ENCODE measurements at regions not wholly inside any gene's neighbourhood (a gene's known extent, or its start where the extent isn't known, plus 50 kb on each side); places are given as distances from the start of the nearest gene placed in this dataset.

GRCh38 chr7:38054199-38054598, 123.8 kb upstream of the STARD3NL start:
- Histone ChIP-seq H4K20me1 (ENCODE audit: insufficient read depth, low read depth, low read length) (no peaks in the 10 kb centered on the region), H3K4me1 (ENCODE audit: low read length) (no peaks in the 10 kb centered on the region), H3K9me3 (ENCODE audit: low read length) (no peaks in the 10 kb centered on the region), H3K36me3 (ENCODE audit: insufficient read depth, low read length) (no peaks in the 10 kb centered on the region), H3K9me2 (replicated peaks; ENCODE audit: insufficient read depth, low read length) (no peaks in the 10 kb centered on the region), H3K4me3 (ENCODE audit: low read length) (no peak overlapping the region), H3K79me2 (ENCODE audit: low read length) (no peaks in the 10 kb centered on the region), H3K27me3 (ENCODE audit: low read length) (no peaks in the 10 kb centered on the region), H2AFZ (ENCODE audit: low read length) (no peak overlapping the region), H3K4me2 (ENCODE audit: low read depth, low read length, poor library complexity, severe bottlenecking) (no peak overlapping the region), H3K9ac (ENCODE audit: low read length) (no peak overlapping the region), H3K27ac (ENCODE audit: low read length) (no peak overlapping the region)
- DNase-seq, result no peak

DNA sequence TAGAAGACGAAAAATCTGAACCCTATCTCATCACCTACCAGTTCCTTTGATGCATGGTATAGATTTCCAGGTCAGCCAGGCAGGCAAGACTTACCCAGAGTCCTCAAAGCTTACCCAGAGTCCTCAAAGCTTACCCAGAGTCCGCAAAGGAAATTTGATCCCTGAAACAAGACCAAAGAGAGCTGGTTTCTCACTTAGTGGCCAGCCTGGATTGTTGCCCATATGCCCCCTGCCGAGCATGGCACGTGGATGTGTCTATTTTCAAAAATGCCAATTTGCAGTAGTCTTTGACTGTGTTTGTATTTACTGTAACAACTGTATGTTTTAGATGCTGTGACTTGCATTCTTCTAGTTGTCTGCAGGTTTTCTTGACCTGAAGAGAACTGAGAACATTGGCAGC, 120.2 kb upstream of the STARD3NL start:
- Histone ChIP-seq H3K4me3 (ENCODE audit: low read length) (no peak overlapping the region), H3K4me2 (ENCODE audit: low read depth, low read length, poor library complexity, severe bottlenecking) (no peak overlapping the region), H3K79me2 (ENCODE audit: low read length) (no peaks in the 10 kb centered on the region), H3K4me1 (ENCODE audit: low read length) (no peaks in the 10 kb centered on the region), H3K27me3 (ENCODE audit: low read length) (no peaks in the 10 kb centered on the region), H2AFZ (ENCODE audit: low read length) (no peak overlapping the region), H3K9me3 (ENCODE audit: low read length) (no peaks in the 10 kb centered on the region), H3K36me3 (ENCODE audit: insufficient read depth, low read length) (no peaks in the 10 kb centered on the region), H3K27ac (ENCODE audit: low read length) (no peak overlapping the region), H4K20me1 (ENCODE audit: insufficient read depth, low read depth, low read length) (no peaks in the 10 kb centered on the region), H3K9ac (ENCODE audit: low read length) (no peak overlapping the region), H3K9me2 (replicated peaks; ENCODE audit: insufficient read depth, low read length) (no peaks in the 10 kb centered on the region)
- DNase-seq, result no peak

DNA sequence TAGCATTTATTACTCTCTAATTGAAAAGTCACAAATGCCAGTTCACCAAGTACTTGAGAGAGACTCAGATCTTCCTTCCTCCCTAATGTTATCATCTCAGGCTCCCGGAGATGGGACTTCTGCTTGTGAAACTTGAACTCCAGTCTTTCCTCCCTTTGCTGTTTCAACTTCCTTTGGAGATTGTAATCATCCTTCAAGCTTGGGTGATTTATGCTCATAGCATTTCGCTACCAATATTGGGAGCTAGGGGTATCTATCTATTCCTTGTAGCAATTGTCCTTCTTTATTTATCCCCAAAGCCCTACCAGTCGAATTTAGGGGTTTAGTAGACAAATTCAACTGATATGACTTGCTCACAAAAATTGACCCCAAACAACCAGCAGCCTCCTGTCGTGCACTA, 117.9 kb upstream of the STARD3NL start:
- H3K4me2 ChIP-seq (ENCODE audit: low read depth, low read length, poor library complexity, severe bottlenecking), result no peak overlapping the region
- no peaks in the 10 kb centered on the region for H3K36me3 ChIP-seq (ENCODE audit: insufficient read depth, low read length)
- no peaks in the 10 kb centered on the region for H3K27me3 ChIP-seq (ENCODE audit: low read length)
- no peak for DNase-seq
- H4K20me1 ChIP-seq (ENCODE audit: insufficient read depth, low read depth, low read length), result no peaks in the 10 kb centered on the region
- no peak overlapping the region for H3K27ac ChIP-seq (ENCODE audit: low read length)
- no peak overlapping the region for H2AFZ ChIP-seq (ENCODE audit: low read length)
- no peaks in the 10 kb centered on the region for H3K9me2 ChIP-seq (replicated peaks; ENCODE audit: insufficient read depth, low read length)
- H3K79me2 ChIP-seq (ENCODE audit: low read length), result no peaks in the 10 kb centered on the region
- H3K4me1 ChIP-seq (ENCODE audit: low read length), result no peaks in the 10 kb centered on the region
- no peak overlapping the region for H3K4me3 ChIP-seq (ENCODE audit: low read length)
- no peaks in the 10 kb centered on the region for H3K9me3 ChIP-seq (ENCODE audit: low read length)
- no peak overlapping the region for H3K9ac ChIP-seq (ENCODE audit: low read length)

DNA sequence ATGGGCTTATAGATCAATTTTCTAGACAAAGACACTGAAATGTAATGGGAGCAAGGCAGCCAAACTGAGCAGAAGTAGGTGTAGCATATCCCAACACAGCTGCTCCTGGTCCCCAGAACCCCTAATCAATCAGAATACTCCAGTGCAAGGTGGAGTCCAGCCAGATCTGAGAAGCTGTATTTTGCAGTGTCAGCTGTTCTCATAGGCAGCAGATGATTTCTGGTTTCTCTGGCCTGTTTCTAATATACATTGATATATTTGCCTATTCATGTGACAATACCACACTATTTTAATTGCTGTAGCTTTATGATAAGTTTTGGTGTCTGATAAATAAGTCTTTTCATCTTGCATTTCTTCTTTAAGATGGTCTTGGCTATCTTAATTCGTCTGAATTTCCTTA, 117.4 kb upstream of the STARD3NL start:
- no peaks in the 10 kb centered on the region for H3K4me1 ChIP-seq (ENCODE audit: low read length)
- no peaks in the 10 kb centered on the region for H3K36me3 ChIP-seq (ENCODE audit: insufficient read depth, low read length)

DNA sequence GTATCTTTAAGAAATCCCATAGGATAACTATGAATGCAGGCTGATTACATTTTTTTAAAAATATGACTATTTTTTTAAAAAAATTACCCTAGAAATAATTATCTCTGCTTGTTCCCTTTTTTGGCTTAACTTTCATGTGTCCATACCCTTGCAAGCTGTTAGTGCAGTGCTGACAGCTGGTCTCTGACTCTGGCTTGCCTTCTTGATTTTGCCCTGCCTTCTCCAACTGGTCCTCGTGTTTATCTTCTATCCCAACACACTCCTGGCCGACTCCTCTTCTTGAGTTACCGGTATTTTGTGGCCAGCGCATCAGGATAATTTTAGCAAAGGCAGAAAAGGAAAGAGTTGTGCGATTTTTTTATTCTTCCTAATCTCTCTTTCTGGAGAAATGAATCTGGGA, 111.7 kb upstream of the STARD3NL start:
- Histone ChIP-seq H2AFZ (ENCODE audit: low read length) (no peak overlapping the region), H4K20me1 (ENCODE audit: insufficient read depth, low read depth, low read length) (no peaks in the 10 kb centered on the region), H3K4me2 (ENCODE audit: low read depth, low read length, poor library complexity, severe bottlenecking) (no peak overlapping the region), H3K9me3 (ENCODE audit: low read length) (no peaks in the 10 kb centered on the region), H3K9ac (ENCODE audit: low read length) (no peak overlapping the region), H3K27me3 (ENCODE audit: low read length) (no peaks in the 10 kb centered on the region), H3K79me2 (ENCODE audit: low read length) (no peaks in the 10 kb centered on the region), H3K27ac (ENCODE audit: low read length) (no peak overlapping the region), H3K9me2 (replicated peaks; ENCODE audit: insufficient read depth, low read length) (no peaks in the 10 kb centered on the region), H3K4me3 (ENCODE audit: low read length) (no peak overlapping the region), H3K4me1 (ENCODE audit: low read length) (no peaks in the 10 kb centered on the region), H3K36me3 (ENCODE audit: insufficient read depth, low read length) (no peaks in the 10 kb centered on the region)
- no peak for DNase-seq

More for the DNA sequence above, 117.4 kb upstream of the STARD3NL start:
- H3K27me3 ChIP-seq (ENCODE audit: low read length), result no peaks in the 10 kb centered on the region
- no peak overlapping the region for H3K4me2 ChIP-seq (ENCODE audit: low read depth, low read length, poor library complexity, severe bottlenecking)
- no peak overlapping the region for H3K27ac ChIP-seq (ENCODE audit: low read length)
- DNase-seq, result no peak
- H3K4me3 ChIP-seq (ENCODE audit: low read length), result no peak overlapping the region
- no peak overlapping the region for H3K9ac ChIP-seq (ENCODE audit: low read length)
- no peaks in the 10 kb centered on the region for H3K9me2 ChIP-seq (replicated peaks; ENCODE audit: insufficient read depth, low read length)
- no peak overlapping the region for H2AFZ ChIP-seq (ENCODE audit: low read length)
- no peaks in the 10 kb centered on the region for H3K79me2 ChIP-seq (ENCODE audit: low read length)
- no peaks in the 10 kb centered on the region for H3K9me3 ChIP-seq (ENCODE audit: low read length)
- H4K20me1 ChIP-seq (ENCODE audit: insufficient read depth, low read depth, low read length), result no peaks in the 10 kb centered on the region

DNA sequence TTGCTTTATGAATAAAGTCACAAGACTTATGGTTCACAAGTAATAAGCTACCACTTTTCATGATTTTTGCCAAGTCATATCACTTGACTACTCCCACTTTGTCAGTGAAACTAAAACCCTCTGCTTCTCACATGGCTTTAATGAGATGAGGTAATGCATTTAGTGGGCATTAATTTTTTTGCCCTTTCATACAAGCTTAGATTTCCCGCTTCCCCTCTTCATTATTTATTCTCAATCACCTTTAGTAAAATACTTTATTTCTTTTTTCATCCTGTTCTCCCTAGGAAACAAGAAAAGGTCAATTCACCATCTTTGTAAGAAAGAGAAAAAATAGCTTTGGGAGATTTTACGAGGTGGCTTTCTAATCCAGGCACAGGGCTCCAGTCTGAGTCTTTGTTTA, 109.6 kb upstream of the STARD3NL start:
- Histone ChIP-seq H4K20me1 (ENCODE audit: insufficient read depth, low read depth, low read length) (no peaks in the 10 kb centered on the region), H3K79me2 (ENCODE audit: low read length) (no peaks in the 10 kb centered on the region), H3K27ac (ENCODE audit: low read length) (no peak overlapping the region), H3K27me3 (ENCODE audit: low read length) (no peaks in the 10 kb centered on the region), H3K9me3 (ENCODE audit: low read length) (no peaks in the 10 kb centered on the region), H3K9ac (ENCODE audit: low read length) (no peak overlapping the region), H3K4me1 (ENCODE audit: low read length) (no peaks in the 10 kb centered on the region), H3K4me2 (ENCODE audit: low read depth, low read length, poor library complexity, severe bottlenecking) (no peak overlapping the region), H2AFZ (ENCODE audit: low read length) (no peak overlapping the region), H3K36me3 (ENCODE audit: insufficient read depth, low read length) (no peaks in the 10 kb centered on the region), H3K9me2 (replicated peaks; ENCODE audit: insufficient read depth, low read length) (no peaks in the 10 kb centered on the region), H3K4me3 (ENCODE audit: low read length) (no peak overlapping the region)
- no peak for DNase-seq

- Histone ChIP-seq H3K9me3 (ENCODE audit: low read length) (no peaks in the 10 kb centered on the region), H3K79me2 (ENCODE audit: low read length) (no peaks in the 10 kb centered on the region), H3K9ac (ENCODE audit: low read length) (no peak overlapping the region), H3K4me3 (ENCODE audit: low read length) (no peak overlapping the region), H3K27ac (ENCODE audit: low read length) (no peak overlapping the region), H3K4me1 (ENCODE audit: low read length) (no peaks in the 10 kb centered on the region), H3K4me2 (ENCODE audit: low read depth, low read length, poor library complexity, severe bottlenecking) (no peak overlapping the region), H3K9me2 (replicated peaks; ENCODE audit: insufficient read depth, low read length) (no peaks in the 10 kb centered on the region), H2AFZ (ENCODE audit: low read length) (no peak overlapping the region), H3K36me3 (ENCODE audit: insufficient read depth, low read length) (no peaks in the 10 kb centered on the region), H4K20me1 (ENCODE audit: insufficient read depth, low read depth, low read length) (no peaks in the 10 kb centered on the region), H3K27me3 (ENCODE audit: low read length) (no peaks in the 10 kb centered on the region)
- DNase-seq, result no peak
Observed at GRCh38 chr7:38069052-38069451, 109.0 kb upstream of the STARD3NL start.

- Histone ChIP-seq H3K36me3 (ENCODE audit: insufficient read depth, low read length) (no peaks in the 10 kb centered on the region), H2AFZ (ENCODE audit: low read length) (no peak overlapping the region), H3K9ac (ENCODE audit: low read length) (no peak overlapping the region), H3K9me3 (ENCODE audit: low read length) (no peaks in the 10 kb centered on the region), H3K27me3 (ENCODE audit: low read length) (no peaks in the 10 kb centered on the region), H3K79me2 (ENCODE audit: low read length) (no peaks in the 10 kb centered on the region), H3K9me2 (replicated peaks; ENCODE audit: insufficient read depth, low read length) (no peaks in the 10 kb centered on the region), H3K4me2 (ENCODE audit: low read depth, low read length, poor library complexity, severe bottlenecking) (no peak overlapping the region), H3K4me1 (ENCODE audit: low read length) (no peaks in the 10 kb centered on the region), H3K4me3 (ENCODE audit: low read length) (no peak overlapping the region), H3K27ac (ENCODE audit: low read length) (no peak overlapping the region), H4K20me1 (ENCODE audit: insufficient read depth, low read depth, low read length) (no peaks in the 10 kb centered on the region)
- DNase-seq, result no peak
Observed at GRCh38 chr7:38070718-38071117, 107.3 kb upstream of the STARD3NL start.

DNA sequence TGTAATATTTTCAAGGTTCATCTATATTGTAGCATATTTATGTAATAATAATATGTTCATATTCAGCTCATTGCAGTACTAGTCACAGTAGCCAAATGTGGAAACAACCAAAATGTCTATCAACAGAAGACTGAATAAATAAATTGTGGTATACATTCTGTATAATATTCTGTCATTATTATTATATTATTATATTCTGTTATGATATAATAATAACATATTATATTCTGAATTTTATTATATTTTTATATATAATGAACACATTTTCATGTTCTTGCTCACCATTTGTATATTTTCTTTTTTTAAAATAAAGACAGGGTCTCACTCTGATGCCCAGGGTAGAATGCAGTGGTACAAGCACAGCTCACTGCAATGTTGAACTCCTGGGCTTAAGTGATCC, 91.2 kb upstream of the STARD3NL start:
- Histone ChIP-seq H3K27me3 (ENCODE audit: low read length) (no peaks in the 10 kb centered on the region), H3K9ac (ENCODE audit: low read length) (no peak overlapping the region), H3K79me2 (ENCODE audit: low read length) (no peaks in the 10 kb centered on the region), H3K4me2 (ENCODE audit: low read depth, low read length, poor library complexity, severe bottlenecking) (no peak overlapping the region), H3K9me3 (ENCODE audit: low read length) (no peaks in the 10 kb centered on the region), H3K4me3 (ENCODE audit: low read length) (no peak overlapping the region), H3K9me2 (replicated peaks; ENCODE audit: insufficient read depth, low read length) (no peaks in the 10 kb centered on the region), H2AFZ (ENCODE audit: low read length) (no peak overlapping the region), H3K36me3 (ENCODE audit: insufficient read depth, low read length) (no peaks in the 10 kb centered on the region), H4K20me1 (ENCODE audit: insufficient read depth, low read depth, low read length) (no peaks in the 10 kb centered on the region), H3K27ac (ENCODE audit: low read length) (no peak overlapping the region), H3K4me1 (ENCODE audit: low read length) (no peaks in the 10 kb centered on the region)
- no peak for DNase-seq

Measured in Karpas-422 (cell line).